ENCODE measurements at regions not wholly inside any gene's neighbourhood (a gene's known extent, or its start where the extent isn't known, plus 50 kb on each side); places are given as distances from the start of the nearest gene placed in this dataset.

GRCh38 chr3:110067527-110067926, 730.2 kb upstream of the DPPA4 start:
- no peak overlapping the region for H3K4me3 Mint-ChIP-seq (ENCODE audit: unreplicated experiment)

GRCh38 chr3:110069761-110070160, 732.4 kb upstream of the DPPA4 start:
- no peak for TF ChIP-seq CTCF (IDR thresholded peaks at IDR 0.05; ENCODE audit: partially characterized antibody, unreplicated experiment)
- no peak for DNase-seq
- H3K27ac Mint-ChIP-seq (ENCODE audit: unreplicated experiment): no peak overlapping the region
- H3K27me3 Mint-ChIP-seq (ENCODE audit: unreplicated experiment): no peaks in the 10 kb centered on the region
- H3K9me3 Mint-ChIP-seq (ENCODE audit: unreplicated experiment): peaks cover 2% of the 10 kb centered on the region
- H3K4me1 Mint-ChIP-seq (ENCODE audit: low read depth, unreplicated experiment): no peaks in the 10 kb centered on the region
- H3K4me3 Mint-ChIP-seq (ENCODE audit: unreplicated experiment): no peak overlapping the region
- peaks cover 6% of the 10 kb centered on the region for H3K36me3 Mint-ChIP-seq (ENCODE audit: unreplicated experiment)

More at GRCh38 chr3:110067527-110067926, 730.2 kb upstream of the DPPA4 start:
- no peak for TF ChIP-seq CTCF (IDR thresholded peaks at IDR 0.05; ENCODE audit: partially characterized antibody, unreplicated experiment)
- Mint-ChIP-seq H3K27ac (ENCODE audit: unreplicated experiment) (no peak overlapping the region), H3K27me3 (ENCODE audit: unreplicated experiment) (no peaks in the 10 kb centered on the region), H3K4me1 (ENCODE audit: low read depth, unreplicated experiment) (no peaks in the 10 kb centered on the region), H3K9me3 (ENCODE audit: unreplicated experiment) (no peaks in the 10 kb centered on the region), H3K36me3 (ENCODE audit: unreplicated experiment) (peaks cover 6% of the 10 kb centered on the region)
- DNase-seq: no peak

- H3K9me3 Mint-ChIP-seq (ENCODE audit: unreplicated experiment): peaks cover 2% of the 10 kb centered on the region
- no peak overlapping the region for H3K4me3 Mint-ChIP-seq (ENCODE audit: unreplicated experiment)
- DNase-seq: no peak
- no peak for TF ChIP-seq CTCF (IDR thresholded peaks at IDR 0.05; ENCODE audit: partially characterized antibody, unreplicated experiment)
- no peak overlapping the region for H3K27ac Mint-ChIP-seq (ENCODE audit: unreplicated experiment)
- no peaks in the 10 kb centered on the region for H3K4me1 Mint-ChIP-seq (ENCODE audit: low read depth, unreplicated experiment)
- no peaks in the 10 kb centered on the region for H3K27me3 Mint-ChIP-seq (ENCODE audit: unreplicated experiment)
- H3K36me3 Mint-ChIP-seq (ENCODE audit: unreplicated experiment): peaks cover 6% of the 10 kb centered on the region
These were observed 733.0 kb upstream of the DPPA4 start for GRCh38 chr3:110070161-110070916.

- no peak overlapping the region for H3K27ac Mint-ChIP-seq (ENCODE audit: unreplicated experiment)
- H3K4me1 Mint-ChIP-seq (ENCODE audit: low read depth, unreplicated experiment): no peaks in the 10 kb centered on the region
- H3K4me3 Mint-ChIP-seq (ENCODE audit: unreplicated experiment): no peak overlapping the region
- peaks cover 2% of the 10 kb centered on the region for H3K9me3 Mint-ChIP-seq (ENCODE audit: unreplicated experiment)
- TF ChIP-seq CTCF (IDR thresholded peaks at IDR 0.05; ENCODE audit: partially characterized antibody, unreplicated experiment): no peak
- peaks cover 6% of the 10 kb centered on the region for H3K36me3 Mint-ChIP-seq (ENCODE audit: unreplicated experiment)
- no peaks in the 10 kb centered on the region for H3K27me3 Mint-ChIP-seq (ENCODE audit: unreplicated experiment)
- DNase-seq: no peak
These were observed 736.7 kb upstream of the DPPA4 start for GRCh38 chr3:110074095-110074494.

GRCh38 chr3:110077093-110077492, 739.7 kb upstream of the DPPA4 start:
- no peak for DNase-seq
- TF ChIP-seq CTCF (IDR thresholded peaks at IDR 0.05; ENCODE audit: partially characterized antibody, unreplicated experiment): no peak
- Mint-ChIP-seq H3K27me3 (ENCODE audit: unreplicated experiment) (no peaks in the 10 kb centered on the region), H3K4me3 (ENCODE audit: unreplicated experiment) (no peak overlapping the region), H3K9me3 (ENCODE audit: unreplicated experiment) (peaks cover 3% of the 10 kb centered on the region), H3K36me3 (ENCODE audit: unreplicated experiment) (no peaks in the 10 kb centered on the region), H3K27ac (ENCODE audit: unreplicated experiment) (no peak overlapping the region), H3K4me1 (ENCODE audit: low read depth, unreplicated experiment) (no peaks in the 10 kb centered on the region)
